ENCODE measurements at regions not wholly inside any gene's neighbourhood (a gene's known extent, or its start where the extent isn't known, plus 50 kb on each side); places are given as distances from the start of the nearest gene placed in this dataset.

DNA sequence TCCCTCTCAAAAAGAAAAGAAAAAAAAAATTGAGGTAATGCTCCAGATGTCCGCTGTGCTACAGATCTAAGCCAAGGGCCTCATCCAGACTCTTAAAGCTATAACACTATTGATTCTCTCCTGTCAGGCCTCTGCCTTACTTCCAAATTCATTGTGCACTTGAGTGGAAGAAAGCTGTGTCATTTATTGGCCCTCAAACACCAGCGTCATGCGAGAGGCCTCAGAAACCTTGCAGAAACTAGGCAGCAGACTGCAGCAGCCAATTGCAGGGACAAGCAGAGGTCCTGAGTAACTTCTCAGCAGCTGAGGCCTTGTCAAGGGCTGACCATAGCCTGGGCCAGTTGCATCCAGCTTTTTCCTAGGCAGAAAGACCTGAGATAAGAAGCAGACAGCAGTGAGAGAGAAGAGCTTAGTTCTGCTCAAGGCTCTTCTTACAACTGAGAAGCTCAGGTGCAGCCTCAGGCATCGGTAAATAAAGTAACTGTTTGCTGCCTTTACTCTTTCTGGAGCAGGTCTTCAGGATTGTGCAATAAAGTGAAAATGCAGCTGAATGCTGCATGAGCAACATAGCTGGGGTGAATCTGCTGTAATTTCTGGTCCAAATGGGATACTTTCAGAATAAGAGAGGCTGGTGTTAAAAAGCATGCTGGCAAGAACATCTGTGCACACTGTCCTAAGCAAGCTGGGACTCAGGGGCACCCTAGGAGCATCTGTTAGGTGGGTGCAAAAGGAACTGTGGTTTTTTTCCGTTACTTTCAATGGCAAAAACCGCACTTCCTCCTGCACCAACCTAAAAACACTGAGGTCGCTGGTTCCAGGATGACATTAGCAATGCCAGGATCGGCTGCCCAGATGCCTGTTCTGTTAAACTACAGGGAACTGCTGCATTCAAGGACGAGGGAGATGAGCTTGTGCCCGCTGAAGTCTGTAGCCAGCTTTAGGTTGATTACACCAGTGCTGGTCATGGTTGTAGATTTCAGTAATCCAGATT lies 181.8 kb upstream of the PFKP start:
- TF ChIP-seq POLR2A (IDR thresholded peaks at IDR 0.05; ENCODE audit: low read depth, low read length) (no peak), TAF1 (IDR thresholded peaks at IDR 0.05; ENCODE audit: borderline replicate concordance, low read depth, low read length) (no peak)

Data from GM12892 (cell line).